ENCODE measurements at regions not wholly inside any gene's neighbourhood (a gene's known extent, or its start where the extent isn't known, plus 50 kb on each side); places are given as distances from the start of the nearest gene placed in this dataset.

GRCh38 chr7:85289279-85289678 is 102.4 kb upstream of the SEMA3D start:
- TF ChIP-seq CTCF (IDR thresholded peaks at IDR 0.05; ENCODE audit: low read length), result no peak
- no peak for TF ChIP-seq EZH2 (IDR thresholded peaks at IDR 0.05; ENCODE audit: borderline replicate concordance, low read length)

Measured in OCI-LY1 (cell line).